ENCODE measurements at regions not wholly inside any gene's neighbourhood (a gene's known extent, or its start where the extent isn't known, plus 50 kb on each side); places are given as distances from the start of the nearest gene placed in this dataset.
"Not testable (repeated sequence)": the region's sequence is repeated elsewhere in the genome, so short reads cannot be mapped to it uniquely, and the experiment has no call there.

- no peak for DNase-seq (ENCODE audit: low spot score)
- TF ChIP-seq, protein P1, sequence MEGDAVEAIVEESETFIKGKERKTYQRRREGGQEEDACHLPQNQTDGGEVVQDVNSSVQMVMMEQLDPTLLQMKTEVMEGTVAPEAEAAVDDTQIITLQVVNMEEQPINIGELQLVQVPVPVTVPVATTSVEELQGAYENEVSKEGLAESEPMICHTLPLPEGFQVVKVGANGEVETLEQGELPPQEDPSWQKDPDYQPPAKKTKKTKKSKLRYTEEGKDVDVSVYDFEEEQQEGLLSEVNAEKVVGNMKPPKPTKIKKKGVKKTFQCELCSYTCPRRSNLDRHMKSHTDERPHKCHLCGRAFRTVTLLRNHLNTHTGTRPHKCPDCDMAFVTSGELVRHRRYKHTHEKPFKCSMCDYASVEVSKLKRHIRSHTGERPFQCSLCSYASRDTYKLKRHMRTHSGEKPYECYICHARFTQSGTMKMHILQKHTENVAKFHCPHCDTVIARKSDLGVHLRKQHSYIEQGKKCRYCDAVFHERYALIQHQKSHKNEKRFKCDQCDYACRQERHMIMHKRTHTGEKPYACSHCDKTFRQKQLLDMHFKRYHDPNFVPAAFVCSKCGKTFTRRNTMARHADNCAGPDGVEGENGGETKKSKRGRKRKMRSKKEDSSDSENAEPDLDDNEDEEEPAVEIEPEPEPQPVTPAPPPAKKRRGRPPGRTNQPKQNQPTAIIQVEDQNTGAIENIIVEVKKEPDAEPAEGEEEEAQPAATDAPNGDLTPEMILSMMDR (IDR thresholded peaks at IDR 0.05; ENCODE audit: extremely low read depth, missing control alignments), result no peak
These were observed 523.2 kb downstream of the RMST start for GRCh38 chr12:97985834-97986233.

DNA sequence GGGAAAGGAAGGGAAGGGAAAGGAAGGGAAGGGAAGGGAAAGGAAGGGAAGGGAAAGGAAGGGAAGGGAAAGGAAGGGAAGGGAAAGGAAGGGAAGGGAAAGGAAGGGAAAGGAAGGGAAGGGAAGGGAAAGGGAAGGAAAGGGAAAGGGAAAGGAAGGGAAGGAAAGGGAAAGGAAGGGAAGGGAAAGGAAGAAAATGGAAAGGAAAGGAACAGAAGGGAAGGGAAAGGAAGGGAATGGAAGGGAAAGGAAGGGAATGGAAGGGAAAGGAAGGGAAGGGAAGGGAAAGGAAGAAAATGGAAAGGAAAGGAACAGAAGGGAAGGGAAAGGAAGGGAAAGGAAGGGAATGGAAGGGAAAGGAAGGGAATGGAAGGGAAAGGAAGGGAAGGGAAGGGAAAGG, 526.0 kb downstream of the RMST start:
- DNase-seq (ENCODE audit: low spot score), result not testable (repeated sequence)

DNA sequence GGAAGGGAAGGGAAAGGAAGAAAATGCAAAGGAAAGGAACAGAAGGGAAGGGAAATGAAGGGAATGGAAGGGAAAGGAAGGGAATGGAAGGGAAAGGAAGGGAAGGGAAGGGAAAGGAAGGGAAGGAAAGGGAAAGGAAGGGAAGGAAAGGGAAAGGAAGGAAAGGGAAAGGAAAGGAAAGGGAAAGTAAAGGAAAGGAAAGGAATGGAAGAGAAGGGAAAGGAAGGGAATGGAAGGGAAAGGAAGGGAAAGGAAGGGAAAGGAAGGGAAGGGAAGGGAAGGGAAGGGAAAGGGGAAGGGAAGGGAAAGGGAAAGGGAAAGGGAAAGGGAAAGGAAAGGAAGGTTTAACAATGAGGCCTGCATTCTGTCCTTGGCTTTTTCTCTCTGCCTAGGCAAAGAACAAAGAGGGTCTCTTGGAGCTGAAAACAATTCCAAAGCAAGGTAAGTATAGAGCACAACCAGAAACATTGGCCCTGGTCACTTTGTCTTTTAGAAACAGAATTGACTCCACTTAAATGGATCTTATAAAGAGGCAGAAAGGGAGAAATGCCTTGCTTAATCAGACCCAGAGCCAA, 525.9 kb upstream of the TMPO start:
- DNase-seq (ENCODE audit: low spot score), result no peak
- TF ChIP-seq, protein P1 (IDR thresholded peaks at IDR 0.05; ENCODE audit: extremely low read depth, missing control alignments), result no peak

DNA sequence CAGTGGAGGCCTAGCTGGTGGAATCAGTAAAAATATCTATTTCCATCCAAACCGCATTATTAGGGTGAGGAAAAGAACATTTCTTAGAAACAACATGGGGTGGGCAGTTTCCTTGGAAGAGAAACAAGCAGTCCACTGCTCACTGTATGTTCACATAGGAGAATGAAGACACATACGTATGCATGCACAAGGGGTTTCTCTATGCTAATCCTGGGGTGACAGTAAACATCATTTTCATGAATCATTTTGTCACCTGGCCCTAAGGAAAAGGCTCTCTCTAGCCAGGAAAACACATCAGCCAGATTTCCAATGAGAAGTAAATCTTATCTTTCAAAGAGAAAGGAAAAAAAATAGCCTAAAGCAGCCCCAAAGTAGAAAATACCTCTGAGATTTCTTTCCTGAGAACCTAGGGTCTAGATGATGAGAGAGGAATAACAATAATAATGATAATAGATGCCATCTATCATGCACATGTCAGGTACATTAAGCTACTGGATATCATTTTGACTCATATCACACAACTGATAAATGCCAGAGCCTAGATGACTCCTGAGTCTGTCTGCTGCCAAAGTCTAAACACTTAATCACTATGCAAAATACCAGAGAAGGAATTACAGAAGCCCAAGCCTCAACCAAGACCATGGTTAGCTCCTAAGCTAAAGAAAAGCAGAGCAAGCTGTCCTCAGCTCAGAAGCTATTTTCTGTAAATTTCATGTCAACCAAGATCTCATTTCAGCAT, 520.5 kb upstream of the TMPO start:
- no peak for DNase-seq (ENCODE audit: low spot score)
- TF ChIP-seq, protein P1 (IDR thresholded peaks at IDR 0.05; ENCODE audit: extremely low read depth, missing control alignments), result no peak

- no peak for DNase-seq (ENCODE audit: low spot score)
- TF ChIP-seq, protein P1 (IDR thresholded peaks at IDR 0.05; ENCODE audit: extremely low read depth, missing control alignments), result no peak
These were observed 519.8 kb upstream of the TMPO start for GRCh38 chr12:97995559-97995958.

- TF ChIP-seq, protein P1 (IDR thresholded peaks at IDR 0.05; ENCODE audit: extremely low read depth, missing control alignments), result no peak
- no peak for DNase-seq (ENCODE audit: low spot score)
These were observed 514.0 kb upstream of the TMPO start for GRCh38 chr12:98001430-98001829.

GRCh38 chr12:98002887-98003493, 512.4 kb upstream of the TMPO start:
- TF ChIP-seq, protein P1 (IDR thresholded peaks at IDR 0.05; ENCODE audit: extremely low read depth, missing control alignments), result peak; percentile 35
- DNase-seq (ENCODE audit: low spot score), result peak; percentile 32
